ENCODE measurements at regions not wholly inside any gene's neighbourhood (a gene's known extent, or its start where the extent isn't known, plus 50 kb on each side); places are given as distances from the start of the nearest gene placed in this dataset.

GRCh38 chr2:176562359-176563078 lies 293.3 kb downstream of the MTX2 start:
- no peak overlapping the region for H3K18ac ChIP-seq (ENCODE audit: low read depth in 1 of 2, low read length in 2 of 2)
- H3K4me1 ChIP-seq (ENCODE audit: control insufficient read depth, insufficient read depth, low read depth, low read length): peaks cover 2% of the 10 kb centered on the region
- H2BK120ac ChIP-seq (ENCODE audit: low read depth, low read length): no peak overlapping the region
- no peak overlapping the region for H2AFZ ChIP-seq (ENCODE audit: low read depth, low read length)
- 28% methylated on average over 4 of the region's 4 CpGs for WGBS
- no peak overlapping the region for H3K27ac ChIP-seq (ENCODE audit: low read length, poor library complexity, severe bottlenecking)
- no peak overlapping the region for H3K23ac ChIP-seq (ENCODE audit: low read length in 2 of 2)
- no peaks in the 10 kb centered on the region for H3K9me3 ChIP-seq (ENCODE audit: control insufficient read depth, low read length)
- H3K4ac ChIP-seq (ENCODE audit: low read depth in 1 of 2, low read length in 2 of 2): peak overlapping the region in 1 of 2 experiments; percentile 3
- H2AK5ac ChIP-seq (ENCODE audit: low read length, severe bottlenecking): no peak overlapping the region
- no peak overlapping the region for H2BK12ac ChIP-seq (ENCODE audit: low read length in 2 of 2)
- H2BK15ac ChIP-seq (ENCODE audit: low read depth, poor library complexity, severe bottlenecking): no peak overlapping the region
- no peak overlapping the region for H2BK5ac ChIP-seq (ENCODE audit: low read depth, low read length, poor library complexity, severe bottlenecking)
- H3K36me3 ChIP-seq (ENCODE audit: control insufficient read depth in 1 of 2, insufficient read depth in 2 of 2, low read depth in 1 of 2, low read length in 2 of 2): no peaks in the 10 kb centered on the region
- H3K27me3 ChIP-seq (ENCODE audit: control insufficient read depth in 1 of 2, insufficient read depth in 1 of 2, low read length in 2 of 2): peaks cover 0 to 54% of the 10 kb centered on the region in 2 experiments
- peak; percentile 31 for DNase-seq
- H4K8ac ChIP-seq (ENCODE audit: low read length): no peak overlapping the region
- no peak overlapping the region for H3K9ac ChIP-seq (ENCODE audit: low read length)
- no peak overlapping the region for H3K14ac ChIP-seq (ENCODE audit: low read length in 2 of 2)
- no peak overlapping the region for H3K4me3 ChIP-seq (ENCODE audit: insufficient read depth in 1 of 2, low read depth in 1 of 2, low read length in 2 of 2)
- no peak overlapping the region for H3K4me2 ChIP-seq (ENCODE audit: low read length, poor library complexity, severe bottlenecking)
- H3K79me1 ChIP-seq (replicated peaks; ENCODE audit: low read length, poor library complexity, severe bottlenecking): no peaks in the 10 kb centered on the region
- no peak overlapping the region for H4K91ac ChIP-seq (ENCODE audit: low read length)

GRCh38 chr2:176565641-176566323 lies 296.5 kb downstream of the MTX2 start:
- H2AK5ac ChIP-seq (ENCODE audit: low read length, severe bottlenecking): no peak overlapping the region
- H2BK5ac ChIP-seq (ENCODE audit: low read depth, low read length, poor library complexity, severe bottlenecking): no peak overlapping the region
- H2BK15ac ChIP-seq (ENCODE audit: low read depth, poor library complexity, severe bottlenecking): no peak overlapping the region
- no peak overlapping the region for H4K8ac ChIP-seq (ENCODE audit: low read length)
- H3K4me2 ChIP-seq (ENCODE audit: low read length, poor library complexity, severe bottlenecking): no peak overlapping the region
- H3K4ac ChIP-seq (ENCODE audit: low read depth in 1 of 2, low read length in 2 of 2): peak overlapping the region in 1 of 2 experiments; percentile 74
- peaks cover 2% of the 10 kb centered on the region for H3K4me1 ChIP-seq (ENCODE audit: control insufficient read depth, insufficient read depth, low read depth, low read length)
- peak overlapping the region in 1 of 2 experiments; percentile 29 for H2BK12ac ChIP-seq (ENCODE audit: low read length in 2 of 2)
- WGBS: 65% methylated on average over 17 of the region's 18 CpGs
- no peak overlapping the region for H2AFZ ChIP-seq (ENCODE audit: low read depth, low read length)
- H3K9me3 ChIP-seq (ENCODE audit: control insufficient read depth, low read length): no peaks in the 10 kb centered on the region
- no peak overlapping the region for H3K4me3 ChIP-seq (ENCODE audit: insufficient read depth in 1 of 2, low read depth in 1 of 2, low read length in 2 of 2)
- no peaks in the 10 kb centered on the region for H3K79me1 ChIP-seq (replicated peaks; ENCODE audit: low read length, poor library complexity, severe bottlenecking)
- H3K27me3 ChIP-seq (ENCODE audit: control insufficient read depth in 1 of 2, insufficient read depth in 1 of 2, low read length in 2 of 2): peaks cover 0 to 50% of the 10 kb centered on the region in 2 experiments
- H4K91ac ChIP-seq (ENCODE audit: low read length): peak overlapping the region; percentile 23
- peak overlapping the region in 1 of 2 experiments; percentile 48 for H3K18ac ChIP-seq (ENCODE audit: low read depth in 1 of 2, low read length in 2 of 2)
- no peak overlapping the region for H3K23ac ChIP-seq (ENCODE audit: low read length in 2 of 2)
- peak; percentile 76 for DNase-seq
- no peak overlapping the region for H3K27ac ChIP-seq (ENCODE audit: low read length, poor library complexity, severe bottlenecking)
- H3K36me3 ChIP-seq (ENCODE audit: control insufficient read depth in 1 of 2, insufficient read depth in 2 of 2, low read depth in 1 of 2, low read length in 2 of 2): no peaks in the 10 kb centered on the region
- H3K14ac ChIP-seq (ENCODE audit: low read length in 2 of 2): peak overlapping the region in 1 of 2 experiments; percentile 67
- H3K9ac ChIP-seq (ENCODE audit: low read length): no peak overlapping the region
- H2BK120ac ChIP-seq (ENCODE audit: low read depth, low read length): no peak overlapping the region

- Histone ChIP-seq H3K36me3 (ENCODE audit: control insufficient read depth in 1 of 2, insufficient read depth in 2 of 2, low read depth in 1 of 2, low read length in 2 of 2) (no peaks in the 10 kb centered on the region), H3K27me3 (ENCODE audit: control insufficient read depth in 1 of 2, insufficient read depth in 1 of 2, low read length in 2 of 2) (peaks cover 0 to 44% of the 10 kb centered on the region in 2 experiments), H3K9ac (ENCODE audit: low read length) (no peak overlapping the region), H2AK5ac (ENCODE audit: low read length, severe bottlenecking) (no peak overlapping the region), H3K4me1 (ENCODE audit: control insufficient read depth, insufficient read depth, low read depth, low read length) (peaks cover 2% of the 10 kb centered on the region), H3K79me1 (replicated peaks; ENCODE audit: low read length, poor library complexity, severe bottlenecking) (no peaks in the 10 kb centered on the region), H3K23ac (ENCODE audit: low read length in 2 of 2) (no peak overlapping the region), H3K14ac (ENCODE audit: low read length in 2 of 2) (no peak overlapping the region), H3K4ac (ENCODE audit: low read depth in 1 of 2, low read length in 2 of 2) (no peak overlapping the region), H2BK120ac (ENCODE audit: low read depth, low read length) (no peak overlapping the region), H3K9me3 (ENCODE audit: control insufficient read depth, low read length) (no peaks in the 10 kb centered on the region), H4K8ac (ENCODE audit: low read length) (no peak overlapping the region), H4K91ac (ENCODE audit: low read length) (no peak overlapping the region), H3K4me2 (ENCODE audit: low read length, poor library complexity, severe bottlenecking) (no peak overlapping the region), H2BK15ac (ENCODE audit: low read depth, poor library complexity, severe bottlenecking) (no peak overlapping the region), H3K4me3 (ENCODE audit: insufficient read depth in 1 of 2, low read depth in 1 of 2, low read length in 2 of 2) (no peak overlapping the region), H2BK5ac (ENCODE audit: low read depth, low read length, poor library complexity, severe bottlenecking) (no peak overlapping the region), H2AFZ (ENCODE audit: low read depth, low read length) (no peak overlapping the region), H2BK12ac (ENCODE audit: low read length in 2 of 2) (no peak overlapping the region), H3K18ac (ENCODE audit: low read depth in 1 of 2, low read length in 2 of 2) (no peak overlapping the region), H3K27ac (ENCODE audit: low read length, poor library complexity, severe bottlenecking) (no peak overlapping the region)
- DNase-seq: no peak
- WGBS: no CpG with 5 or more reads among the region's 1 CpG
These were observed 297.3 kb downstream of the MTX2 start for GRCh38 chr2:176566496-176566895.

- Histone ChIP-seq H3K4me2 (ENCODE audit: low read length, poor library complexity, severe bottlenecking) (no peak overlapping the region), H3K4me1 (ENCODE audit: control insufficient read depth, insufficient read depth, low read depth, low read length) (peaks cover 2% of the 10 kb centered on the region), H2BK12ac (ENCODE audit: low read length in 2 of 2) (no peak overlapping the region), H3K27me3 (ENCODE audit: control insufficient read depth in 1 of 2, insufficient read depth in 1 of 2, low read length in 2 of 2) (peaks cover 0 to 40% of the 10 kb centered on the region in 2 experiments), H3K18ac (ENCODE audit: low read depth in 1 of 2, low read length in 2 of 2) (no peak overlapping the region), H3K9me3 (ENCODE audit: control insufficient read depth, low read length) (no peaks in the 10 kb centered on the region), H4K8ac (ENCODE audit: low read length) (no peak overlapping the region), H2BK15ac (ENCODE audit: low read depth, poor library complexity, severe bottlenecking) (no peak overlapping the region), H3K4me3 (ENCODE audit: insufficient read depth in 1 of 2, low read depth in 1 of 2, low read length in 2 of 2) (no peak overlapping the region), H3K79me1 (replicated peaks; ENCODE audit: low read length, poor library complexity, severe bottlenecking) (no peaks in the 10 kb centered on the region), H3K4ac (ENCODE audit: low read depth in 1 of 2, low read length in 2 of 2) (no peak overlapping the region), H4K91ac (ENCODE audit: low read length) (no peak overlapping the region), H3K36me3 (ENCODE audit: control insufficient read depth in 1 of 2, insufficient read depth in 2 of 2, low read depth in 1 of 2, low read length in 2 of 2) (no peaks in the 10 kb centered on the region), H2BK120ac (ENCODE audit: low read depth, low read length) (no peak overlapping the region), H3K14ac (ENCODE audit: low read length in 2 of 2) (no peak overlapping the region), H2AK5ac (ENCODE audit: low read length, severe bottlenecking) (no peak overlapping the region), H2BK5ac (ENCODE audit: low read depth, low read length, poor library complexity, severe bottlenecking) (no peak overlapping the region), H3K27ac (ENCODE audit: low read length, poor library complexity, severe bottlenecking) (no peak overlapping the region), H3K23ac (ENCODE audit: low read length in 2 of 2) (no peak overlapping the region), H3K9ac (ENCODE audit: low read length) (no peak overlapping the region), H2AFZ (ENCODE audit: low read depth, low read length) (no peak overlapping the region)
- DNase-seq: no peak
These were observed 297.7 kb downstream of the MTX2 start for GRCh38 chr2:176566961-176567360.
